ENCODE measurements at regions not wholly inside any gene's neighbourhood (a gene's known extent, or its start where the extent isn't known, plus 50 kb on each side); places are given as distances from the start of the nearest gene placed in this dataset.

GRCh38 chr5:109252731-109253130 lies 157.0 kb downstream of the PJA2 start:
- DNase-seq (no peak), ATAC-seq (ENCODE audit: low read depth) (no peak)
- Histone ChIP-seq H2BK5ac (ENCODE audit: low read depth, low read length, poor library complexity, severe bottlenecking) (no peak overlapping the region), H3K23ac (ENCODE audit: low read depth, low read length) (no peak overlapping the region), H4K5ac (ENCODE audit: low read depth, low read length) (no peak overlapping the region), H3K4me3 (ENCODE audit: insufficient read depth, low read depth, low read length) (no peak overlapping the region), H3K4me1 (ENCODE audit: control insufficient read depth, insufficient read depth, low read length) (no peaks in the 10 kb centered on the region), H3K56ac (ENCODE audit: extremely low read depth, insufficient read depth, low read length) (no peak overlapping the region), H2AFZ (replicated peaks; ENCODE audit: low read length, poor library complexity) (no peak overlapping the region), H3K79me1 (ENCODE audit: low read depth in 1 of 2, low read length in 2 of 2) (no peaks in the 10 kb centered on the region), H2AK5ac (ENCODE audit: low read depth, low read length) (no peak overlapping the region), H4K91ac (ENCODE audit: insufficient read depth, low read depth, low read length) (no peak overlapping the region), H2AK9ac (replicated peaks; ENCODE audit: low read depth, low read length, poor library complexity) (no peak overlapping the region), H3K9me3 (ENCODE audit: control insufficient read depth, insufficient read depth, low read length) (no peaks in the 10 kb centered on the region), H3K18ac (ENCODE audit: low read depth, low read length) (no peak overlapping the region), H4K20me1 (ENCODE audit: insufficient read depth, low read length) (no peaks in the 10 kb centered on the region), H3K9me1 (ENCODE audit: insufficient read depth, low read length) (no peaks in the 10 kb centered on the region), H2BK15ac (ENCODE audit: low read depth, low read length) (no peak overlapping the region), H4K8ac (ENCODE audit: low read depth in 2 of 2, low read length in 2 of 2) (no peak overlapping the region), H3K27ac (ENCODE audit: insufficient read depth, low read length) (no peak overlapping the region), H3K27me3 (ENCODE audit: control insufficient read depth, insufficient read depth, low read length) (no peaks in the 10 kb centered on the region; the same call in 1 of the 2 replicates), H2BK120ac (ENCODE audit: low read depth, low read length) (no peak overlapping the region), H3K4ac (ENCODE audit: low read depth, low read length) (no peak overlapping the region), H3K14ac (replicated peaks; ENCODE audit: low read depth, low read length) (no peak overlapping the region), H2BK20ac (ENCODE audit: low read depth, low read length) (no peak overlapping the region), H3K4me2 (ENCODE audit: low read depth, low read length) (no peak overlapping the region), H3K36me3 (ENCODE audit: control insufficient read depth, insufficient read depth, low read length) (no peaks in the 10 kb centered on the region), H3K9ac (ENCODE audit: low read depth, low read length) (no peak overlapping the region)
- ChIA-PET POLR2A (ENCODE audit: unreplicated experiment) (no interaction called here), CTCF (no interaction called here)
- intact Hi-C loops (cut with micrococcal nuclease) (no loop called here), dilution Hi-C loops (cut with HindIII; ENCODE audit: low sequenced_read_pairs, unreplicated experiment) (no loop called here), in situ Hi-C loops (cut with MboI; ENCODE audit: low sequenced_read_pairs) (no loop called here)
- TF ChIP-seq NFE2L2 (IDR thresholded peaks at IDR 0.05; ENCODE audit: low read depth, low read length) (no peak), CHD1 (IDR thresholded peaks at IDR 0.05; ENCODE audit: low read depth, low read length) (no peak), BHLHE40 (IDR thresholded peaks at IDR 0.05; ENCODE audit: low read depth, low read length) (no peak), SMC3 (IDR thresholded peaks at IDR 0.05; ENCODE audit: low read depth, low read length) (no peak), MAZ (IDR thresholded peaks at IDR 0.05; ENCODE audit: borderline replicate concordance, low read depth, low read length) (no peak), RAD21 (IDR thresholded peaks at IDR 0.05; ENCODE audit: low read length) (no peak), RCOR1 (IDR thresholded peaks at IDR 0.05; ENCODE audit: insufficient replicate concordance, low read length) (no peak), ELK1 (IDR thresholded peaks at IDR 0.05; ENCODE audit: borderline replicate concordance, low read depth, low read length) (no peak), POLR2A (IDR thresholded peaks at IDR 0.05; ENCODE audit: low read depth, low read length) (no peak), MAFK (IDR thresholded peaks at IDR 0.05; ENCODE audit: low read depth, low read length) (no peak), FOS (IDR thresholded peaks at IDR 0.05; ENCODE audit: low read depth, low read length) (no peak), USF2 (IDR thresholded peaks at IDR 0.05; ENCODE audit: low read depth, low read length) (no peak), CEBPB (IDR thresholded peaks at IDR 0.05; ENCODE audit: low read depth, low read length) (no peak), RFX5 (IDR thresholded peaks at IDR 0.05; ENCODE audit: low read depth, low read length) (no peak)
- no CpG with 5 or more reads among the region's 3 CpGs for WGBS, 2 experiments (ENCODE audit: extremely low coverage in 2 of 2, insufficient read length in 1 of 2)
- BruUV-seq (replicated peaks): no TSS peak

All from IMR-90 (cell line).